DMS79 (cell line): ENCODE measurements at regions not wholly inside any gene's neighbourhood (a gene's known extent, or its start where the extent isn't known, plus 50 kb on each side); places are given as distances from the start of the nearest gene placed in this dataset.

Source experiments
- DNase-seq: peaks from one replicate; lab custom pipeline; 2025; lab: John Stamatoyannopoulos, UW

GRCh38 chr5:175285261-175285660, 158.7 kb downstream of the DRD1 start:
- DNase-seq = no peak

- DNase-seq = no peak
These were observed 159.2 kb downstream of the DRD1 start for GRCh38 chr5:175284806-175285205.

GRCh38 chr5:175282611-175283225, 161.3 kb downstream of the DRD1 start:
- no peak for DNase-seq

GRCh38 chr5:175281714-175282113, 162.3 kb downstream of the DRD1 start:
- DNase-seq = no peak

DNA sequence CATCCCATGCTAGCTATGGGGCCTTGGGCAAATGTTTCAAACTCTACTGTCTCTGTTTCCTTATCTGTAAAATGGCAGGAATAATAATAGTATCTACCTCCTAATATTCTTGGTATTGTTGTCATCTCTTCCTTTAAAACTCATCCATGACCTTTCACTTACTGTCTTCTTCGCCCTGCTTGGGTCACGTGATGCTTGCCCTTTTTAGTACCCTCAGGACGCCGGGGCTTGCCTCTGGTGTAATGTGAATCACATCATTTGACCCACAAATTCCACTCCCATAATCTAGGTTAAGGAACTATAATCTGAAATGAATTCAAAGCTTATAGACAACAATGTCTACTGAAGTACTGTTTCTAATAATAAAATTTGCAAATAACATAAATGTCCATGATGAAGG, 162.7 kb downstream of the DRD1 start:
- no peak for DNase-seq

- no peak for DNase-seq
These were observed 164.5 kb downstream of the DRD1 start for GRCh38 chr5:175279506-175279905.

GRCh38 chr5:175275748-175276147, 168.2 kb downstream of the DRD1 start:
- no peak for DNase-seq

GRCh38 chr5:175275097-175275496, 168.9 kb downstream of the DRD1 start:
- DNase-seq = no peak

- DNase-seq = no peak
These were observed 169.8 kb downstream of the DRD1 start for GRCh38 chr5:175274171-175274570.

GRCh38 chr5:175264406-175264805, 179.6 kb downstream of the DRD1 start:
- no peak for DNase-seq

- no peak for DNase-seq
These were observed 180.2 kb downstream of the DRD1 start for GRCh38 chr5:175263776-175264175.

- no peak for DNase-seq
These were observed 182.5 kb downstream of the DRD1 start for GRCh38 chr5:175261526-175261925.

DNA sequence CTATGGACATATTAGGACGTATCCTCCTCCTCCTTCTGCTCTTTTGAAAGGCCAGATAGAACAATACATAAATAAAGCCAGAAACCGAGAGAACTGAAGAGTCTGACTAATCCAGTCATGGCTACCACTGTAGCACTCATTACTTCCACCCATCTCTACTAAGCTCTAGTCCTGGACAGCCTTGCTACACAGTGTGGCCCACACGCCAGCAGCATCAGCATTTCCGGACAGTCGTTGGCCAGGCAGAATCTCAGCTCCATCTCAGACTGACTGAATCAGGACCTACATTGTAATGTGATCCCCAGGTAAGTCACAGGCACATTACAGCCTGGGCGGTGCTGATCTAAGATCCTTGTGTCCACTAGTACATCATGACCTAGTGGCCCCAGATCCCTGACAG, 182.9 kb downstream of the DRD1 start:
- no peak for DNase-seq

DNA sequence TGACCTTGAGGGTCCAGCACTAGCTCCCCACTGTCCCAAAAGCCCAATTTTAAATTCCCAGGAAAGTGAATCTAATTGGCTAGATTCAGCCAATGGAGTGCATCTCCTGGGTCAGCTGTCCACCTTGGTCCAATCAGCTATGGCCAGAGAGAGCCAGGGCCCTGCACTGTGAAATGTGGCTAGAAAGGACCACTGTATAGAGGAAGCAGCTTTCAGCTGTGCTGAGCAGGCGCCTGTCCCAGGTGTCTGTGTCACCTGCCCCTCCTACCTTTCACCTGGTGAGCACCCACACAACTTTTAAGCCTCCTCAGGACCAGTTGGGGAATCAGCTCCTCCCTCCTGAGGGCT, 186.2 kb downstream of the DRD1 start:
- no peak for DNase-seq

GRCh38 chr5:175257128-175257846, 186.7 kb downstream of the DRD1 start:
- DNase-seq = no peak

- no peak for DNase-seq
These were observed 189.8 kb downstream of the DRD1 start for GRCh38 chr5:175254155-175254554.

- no peak for DNase-seq
These were observed 190.4 kb downstream of the DRD1 start for GRCh38 chr5:175253597-175253996.

DNA sequence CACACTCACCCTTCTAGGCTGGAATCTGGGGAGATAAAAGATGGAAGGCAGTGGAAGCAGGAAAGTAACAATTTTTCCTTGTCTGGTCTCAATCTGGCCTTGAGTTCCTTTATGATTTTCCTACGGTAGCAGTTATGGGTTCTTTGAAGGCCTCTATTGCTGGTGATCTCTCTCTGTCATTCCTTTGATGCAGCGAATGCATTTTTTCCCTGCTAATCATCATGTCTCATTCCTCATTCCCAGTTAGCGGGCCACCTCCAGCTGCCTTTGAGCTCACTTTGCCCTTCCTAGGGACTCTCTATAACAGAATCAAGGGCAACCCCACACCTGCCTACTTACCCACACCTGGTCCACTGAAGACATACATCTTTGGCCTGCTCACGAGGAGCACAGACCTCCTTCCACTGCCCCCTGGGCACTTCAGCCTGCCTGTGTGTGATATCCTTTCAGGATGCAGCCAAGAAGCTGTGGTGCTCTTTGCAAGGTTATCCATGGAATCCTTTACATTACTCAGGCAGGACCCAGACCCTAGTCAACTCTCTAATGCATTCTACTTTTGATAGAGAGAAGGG, 191.7 kb downstream of the DRD1 start:
- no peak for DNase-seq

DNA sequence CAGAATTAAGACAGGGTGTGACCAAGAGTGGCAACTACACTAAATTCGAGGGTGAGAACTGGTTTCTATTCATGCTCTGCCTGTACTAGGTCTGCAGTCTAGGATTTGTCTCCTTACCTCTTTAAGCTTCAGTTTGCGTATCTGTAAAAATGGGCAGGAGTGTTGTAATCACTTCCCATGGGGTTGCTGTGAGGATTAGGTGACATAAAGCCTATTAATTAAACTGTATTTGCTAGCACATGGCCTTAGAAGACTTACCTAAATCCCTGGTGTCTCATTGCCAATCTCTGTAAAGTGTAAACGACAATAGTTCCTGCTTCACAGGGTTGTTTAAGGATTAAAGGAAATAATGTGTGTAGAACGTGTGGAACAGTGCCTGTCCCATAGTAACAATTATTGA, 193.6 kb downstream of the DRD1 start:
- DNase-seq = no peak

DNA sequence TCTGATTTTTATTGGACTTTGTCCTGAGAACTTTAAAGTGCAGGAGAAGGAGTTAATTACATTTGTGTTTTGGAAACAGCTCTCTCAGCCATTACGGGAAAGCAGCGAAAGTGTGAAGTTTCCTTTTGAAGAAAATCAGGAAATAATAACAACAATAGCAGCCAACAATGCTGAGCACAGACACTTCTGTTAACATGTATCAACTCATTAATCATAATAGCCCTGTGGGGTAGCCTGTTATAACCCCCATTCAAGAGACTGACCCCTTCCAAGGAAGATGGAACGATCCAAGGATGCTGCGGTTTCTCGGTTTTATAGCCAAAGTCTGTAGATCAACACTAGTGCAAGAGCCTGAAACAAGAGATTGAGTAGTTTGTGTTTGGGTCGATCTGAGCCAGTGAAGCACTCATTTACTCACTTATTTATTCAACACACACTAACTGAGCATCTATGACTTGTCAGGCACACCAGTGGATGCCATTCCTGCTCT, 195.5 kb downstream of the DRD1 start:
- peak; percentile 19 for DNase-seq

GRCh38 chr5:175246889-175247520, 197.0 kb downstream of the DRD1 start:
- no peak for DNase-seq

DNA sequence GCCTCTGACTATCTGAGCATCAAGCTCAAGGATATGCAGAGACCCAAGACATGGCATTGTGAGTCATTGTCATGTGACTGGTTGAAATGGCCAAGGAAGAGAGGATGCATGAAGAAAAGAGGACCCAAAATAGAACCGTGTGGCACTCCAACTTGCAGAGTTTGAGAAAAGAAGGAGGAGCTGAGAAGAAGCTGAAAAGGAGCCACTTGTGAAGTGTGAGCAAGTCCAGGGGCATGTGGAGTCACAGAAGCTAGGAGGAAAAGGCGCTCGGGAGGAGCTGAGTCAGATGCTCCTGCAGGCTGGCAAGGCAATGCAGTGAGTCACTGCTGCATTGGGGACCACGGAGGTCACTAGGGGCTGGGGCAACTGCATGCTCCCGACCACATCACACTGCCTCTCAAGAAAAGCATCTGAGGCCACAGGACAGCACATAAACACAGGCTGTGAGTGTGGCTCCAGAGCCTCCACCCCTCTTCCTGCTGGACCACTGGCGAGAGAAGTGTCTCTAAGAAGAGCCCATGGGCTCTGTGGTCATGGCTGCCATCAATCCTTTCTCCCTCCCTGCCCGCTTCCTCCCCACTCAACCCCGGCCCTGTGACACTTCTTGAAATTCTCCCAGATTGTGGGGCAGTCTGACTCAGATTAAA, 197.6 kb downstream of the DRD1 start:
- no peak for DNase-seq

GRCh38 chr5:175243441-175243840, 200.5 kb downstream of the DRD1 start:
- DNase-seq = no peak
